ENCODE measurements at regions not wholly inside any gene's neighbourhood (a gene's known extent, or its start where the extent isn't known, plus 50 kb on each side); places are given as distances from the start of the nearest gene placed in this dataset.
A peak's percentile ranks its signal among the peaks of the same experiment; 100 is the strongest.

DNA sequence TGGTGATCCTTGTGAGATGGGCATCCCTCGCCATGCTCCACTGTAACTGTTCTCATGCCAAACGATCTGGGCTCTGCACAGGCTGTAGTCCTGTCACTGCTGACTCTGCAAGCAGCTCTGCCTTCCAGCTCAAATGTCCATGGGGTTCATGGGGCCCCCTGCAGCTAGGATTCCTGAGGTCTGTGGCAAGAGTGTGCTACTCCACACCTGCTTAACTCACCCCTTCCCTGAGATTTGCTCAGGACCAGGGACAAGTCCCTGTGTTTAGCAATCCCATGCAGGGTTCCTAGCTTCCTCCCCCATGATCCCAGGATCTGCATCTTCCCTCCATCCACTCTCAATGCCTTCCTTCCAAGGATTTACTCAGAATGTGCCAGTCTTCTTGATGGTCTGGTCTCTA, 241.0 kb downstream of the ASCL1 start:
- TF ChIP-seq REST (IDR thresholded peaks at IDR 0.05; ENCODE audit: low read depth) (peak; percentile 39; the same call in 1 of the 2 replicates), CREB1 (IDR thresholded peaks at IDR 0.05; ENCODE audit: low read depth) (no peak)

- TF ChIP-seq CEBPB (IDR thresholded peaks at IDR 0.05): no peak
- TF ChIP-seq ZBTB7A (IDR thresholded peaks at IDR 0.05; ENCODE audit: low read depth): no peak
- TF ChIP-seq, protein P1, sequence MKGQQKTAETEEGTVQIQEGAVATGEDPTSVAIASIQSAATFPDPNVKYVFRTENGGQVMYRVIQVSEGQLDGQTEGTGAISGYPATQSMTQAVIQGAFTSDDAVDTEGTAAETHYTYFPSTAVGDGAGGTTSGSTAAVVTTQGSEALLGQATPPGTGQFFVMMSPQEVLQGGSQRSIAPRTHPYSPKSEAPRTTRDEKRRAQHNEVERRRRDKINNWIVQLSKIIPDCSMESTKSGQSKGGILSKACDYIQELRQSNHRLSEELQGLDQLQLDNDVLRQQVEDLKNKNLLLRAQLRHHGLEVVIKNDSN (IDR thresholded peaks at IDR 0.05): no peak
- TF ChIP-seq TEAD4 (IDR thresholded peaks at IDR 0.05): no peak
- TF ChIP-seq, protein P2, sequence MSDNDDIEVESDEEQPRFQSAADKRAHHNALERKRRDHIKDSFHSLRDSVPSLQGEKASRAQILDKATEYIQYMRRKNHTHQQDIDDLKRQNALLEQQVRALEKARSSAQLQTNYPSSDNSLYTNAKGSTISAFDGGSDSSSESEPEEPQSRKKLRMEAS (IDR thresholded peaks at IDR 0.05): no peak
- TF ChIP-seq EGR1 (IDR thresholded peaks at IDR 0.05): no peak
- no peak for TF ChIP-seq TAF1 (IDR thresholded peaks at IDR 0.05; ENCODE audit: low read depth)
- TF ChIP-seq REST (IDR thresholded peaks at IDR 0.05; ENCODE audit: low read depth): no peak
- TF ChIP-seq CREB1 (IDR thresholded peaks at IDR 0.05; ENCODE audit: low read depth): no peak
- no peak for TF ChIP-seq NFIC (IDR thresholded peaks at IDR 0.05)
- TF ChIP-seq YY1 (IDR thresholded peaks at IDR 0.05; ENCODE audit: low read depth): no peak
- no peak for TF ChIP-seq EP300 (IDR thresholded peaks at IDR 0.05; ENCODE audit: borderline replicate concordance)
- TF ChIP-seq TCF12 (IDR thresholded peaks at IDR 0.05; ENCODE audit: low read depth): no peak
- no peak for TF ChIP-seq FOXM1 (IDR thresholded peaks at IDR 0.05; ENCODE audit: borderline replicate concordance, low read depth)
- no peak for TF ChIP-seq RAD21 (IDR thresholded peaks at IDR 0.05; ENCODE audit: low read depth)
Observed at GRCh38 chr12:103205906-103206305, 248.4 kb downstream of the ASCL1 start.

GRCh38 chr12:103207936-103208335, 250.5 kb downstream of the ASCL1 start:
- no peak for TF ChIP-seq CREB1 (IDR thresholded peaks at IDR 0.05; ENCODE audit: low read depth)
- TF ChIP-seq EP300 (IDR thresholded peaks at IDR 0.05; ENCODE audit: borderline replicate concordance): no peak
- no peak for TF ChIP-seq REST (IDR thresholded peaks at IDR 0.05; ENCODE audit: low read depth)
- TF ChIP-seq, protein P2 (IDR thresholded peaks at IDR 0.05): no peak
- TF ChIP-seq CEBPB (IDR thresholded peaks at IDR 0.05): no peak
- no peak for TF ChIP-seq RAD21 (IDR thresholded peaks at IDR 0.05; ENCODE audit: low read depth)
- no peak for TF ChIP-seq TEAD4 (IDR thresholded peaks at IDR 0.05)
- TF ChIP-seq, protein P1 (IDR thresholded peaks at IDR 0.05): no peak
- no peak for TF ChIP-seq TAF1 (IDR thresholded peaks at IDR 0.05; ENCODE audit: low read depth)
- no peak for TF ChIP-seq FOXM1 (IDR thresholded peaks at IDR 0.05; ENCODE audit: borderline replicate concordance, low read depth)
- TF ChIP-seq ZBTB7A (IDR thresholded peaks at IDR 0.05; ENCODE audit: low read depth): no peak
- TF ChIP-seq TCF12 (IDR thresholded peaks at IDR 0.05; ENCODE audit: low read depth): no peak
- TF ChIP-seq YY1 (IDR thresholded peaks at IDR 0.05; ENCODE audit: low read depth): no peak
- no peak for TF ChIP-seq EGR1 (IDR thresholded peaks at IDR 0.05)
- no peak for TF ChIP-seq NFIC (IDR thresholded peaks at IDR 0.05)

DNA sequence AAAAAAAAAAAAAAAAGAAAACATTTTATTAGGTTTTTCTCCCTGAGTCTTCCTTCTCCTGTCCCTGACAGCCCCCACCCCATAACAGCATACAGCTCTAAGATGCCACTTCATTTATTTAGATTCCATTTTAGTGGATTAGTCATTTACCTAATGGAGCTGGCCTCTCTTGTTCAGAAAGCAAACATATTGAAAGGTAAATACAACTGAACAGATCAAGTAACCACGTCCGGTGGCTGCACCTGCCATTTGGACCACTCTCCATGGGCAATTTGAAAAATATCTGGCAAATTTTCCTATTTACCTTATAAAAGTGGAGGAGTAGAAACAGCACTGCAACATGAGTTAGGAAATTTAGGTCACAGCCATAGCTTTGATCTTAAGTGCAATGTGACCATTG, 254.6 kb downstream of the C12orf42 start:
- no peak for TF ChIP-seq EP300 (IDR thresholded peaks at IDR 0.05; ENCODE audit: borderline replicate concordance)
- no peak for TF ChIP-seq CREB1 (IDR thresholded peaks at IDR 0.05; ENCODE audit: low read depth)
- no peak for TF ChIP-seq FOXM1 (IDR thresholded peaks at IDR 0.05; ENCODE audit: borderline replicate concordance, low read depth)
- no peak for TF ChIP-seq RAD21 (IDR thresholded peaks at IDR 0.05; ENCODE audit: low read depth)
- no peak for TF ChIP-seq TAF1 (IDR thresholded peaks at IDR 0.05; ENCODE audit: low read depth)
- no peak for TF ChIP-seq YY1 (IDR thresholded peaks at IDR 0.05; ENCODE audit: low read depth)
- TF ChIP-seq CEBPB (IDR thresholded peaks at IDR 0.05): no peak
- TF ChIP-seq TEAD4 (IDR thresholded peaks at IDR 0.05): no peak
- TF ChIP-seq, protein P2 (IDR thresholded peaks at IDR 0.05): no peak
- TF ChIP-seq NFIC (IDR thresholded peaks at IDR 0.05): no peak
- TF ChIP-seq REST (IDR thresholded peaks at IDR 0.05; ENCODE audit: low read depth): no peak
- TF ChIP-seq, protein P1 (IDR thresholded peaks at IDR 0.05): no peak
- TF ChIP-seq TCF12 (IDR thresholded peaks at IDR 0.05; ENCODE audit: low read depth): no peak
- TF ChIP-seq ZBTB7A (IDR thresholded peaks at IDR 0.05; ENCODE audit: low read depth): no peak
- TF ChIP-seq EGR1 (IDR thresholded peaks at IDR 0.05): no peak

Data from Ishikawa (cell line).